SK-N-MC (cell line): ENCODE measurements at regions not wholly inside any gene's neighbourhood (a gene's known extent, or its start where the extent isn't known, plus 50 kb on each side); places are given as distances from the start of the nearest gene placed in this dataset.

Source experiments
- EZH2 ChIP-seq: fragments of 200-600 bp; sonication (generic); IDR thresholded peaks from one replicate; pipeline ENCODE4 v1.6.1; 2017; ENCODE audit warnings: antibody characterized with exemption
- POLR2AphosphoS5 ChIP-seq: IDR thresholded peaks from 2 replicates; pipeline ENCODE4 v1.6.1; 2012; ENCODE audit warnings: mild to moderate bottlenecking, low read depth, low read length, borderline replicate concordance

- no peak for TF ChIP-seq POLR2AphosphoS5
- TF ChIP-seq EZH2 = no peak
These were observed 2138.8 kb downstream of the PCDH7 start for GRCh38 chr4:32858971-32859370.
